Activated B cell treated with CpG ODN at 0.5 μM for 24 hours (primary cell): ENCODE measurements at regions not wholly inside any gene's neighbourhood (a gene's known extent, or its start where the extent isn't known, plus 50 kb on each side); places are given as distances from the start of the nearest gene placed in this dataset.

Experiments used
- ATAC-seq: fragments of 200-7000 bp; cut with Tn5 transposase; one replicate; pipeline ENCODE4 v1.10.0; 2021; ENCODE audit warnings: low read depth, mild to moderate bottlenecking, moderate library complexity
- CTCF ChIA-PET: fragments of 350-600 bp; sonication (Branson Sonifier 250); formaldehyde crosslinking; loops from one replicate; lab custom pipeline; 2021; ENCODE audit warnings: antibody characterized with exemption; lab: Charles Lee
- POLR2A ChIA-PET: fragments of 350-600 bp; sonication (Branson Sonifier 250); formaldehyde crosslinking; loops from one replicate; lab custom pipeline; 2021; ENCODE audit warnings: antibody characterized with exemption; lab: Charles Lee
- DNase-seq: peaks from one replicate; pipeline ENCODE4 v3.0.0; 2022
- H3K27ac Mint-ChIP-seq: one replicate; pipeline ENCODE4 v1.8.0; 2020; ENCODE audit warnings: mixed read lengths
- H3K27me3 Mint-ChIP-seq: one replicate; pipeline ENCODE4 v1.8.0; 2021; ENCODE audit warnings: mixed read lengths
- H3K36me3 Mint-ChIP-seq: one replicate; pipeline ENCODE4 v1.8.0; 2021; ENCODE audit warnings: low read depth, mixed read lengths
- H3K4me1 Mint-ChIP-seq: one replicate; pipeline ENCODE4 v1.8.0; 2021; ENCODE audit warnings: mixed read lengths
- H3K4me3 Mint-ChIP-seq: one replicate; pipeline ENCODE4 v1.8.0; 2020; ENCODE audit warnings: mild to moderate bottlenecking, mixed read lengths
- H3K9me3 Mint-ChIP-seq: one replicate; pipeline ENCODE4 v1.8.0; 2020; ENCODE audit warnings: mixed read lengths
- CTCF ChIP-seq: fragments of 200-600 bp; IDR thresholded peaks from one replicate; pipeline ENCODE4 v1.8.0; 2022; ENCODE audit warnings: antibody characterized with exemption, mild to moderate bottlenecking
- intact Hi-C: fragments of 100-400 bp; cut with micrococcal nuclease; formaldehyde crosslinking; loops from one replicate; pipeline ENCODE4 v1.15.1; 2024

GRCh38 chr5:38207343-38207742 is 51.0 kb upstream of the EGFLAM start:
- ChIA-PET CTCF (interaction anchor here (1.6 kb wide), 1 partner anchor 15 kb away, joined by 3 read pairs; no protein-coding TSS in a partner anchor), POLR2A (no interaction called here)
- no peak overlapping the region for H3K27ac Mint-ChIP-seq
- ATAC-seq: no peak
- H3K27me3 Mint-ChIP-seq: peaks cover 4% of the 10 kb centered on the region
- H3K4me1 Mint-ChIP-seq: no peaks in the 10 kb centered on the region
- peaks cover 3% of the 10 kb centered on the region for H3K9me3 Mint-ChIP-seq
- no peak for TF ChIP-seq CTCF
- DNase-seq: no peak
- H3K4me3 Mint-ChIP-seq: no peak overlapping the region
- intact Hi-C loops: no loop called here
- no peaks in the 10 kb centered on the region for H3K36me3 Mint-ChIP-seq

- ChIA-PET POLR2A (no interaction called here), CTCF (no interaction called here)
- Mint-ChIP-seq H3K9me3 (no peaks in the 10 kb centered on the region), H3K4me3 (no peak overlapping the region), H3K27me3 (peaks cover 2% of the 10 kb centered on the region), H3K27ac (no peak overlapping the region), H3K36me3 (no peaks in the 10 kb centered on the region), H3K4me1 (no peaks in the 10 kb centered on the region)
- ATAC-seq: no peak
- intact Hi-C loops: no loop called here
- no peak for DNase-seq
- no peak for TF ChIP-seq CTCF
Observed at GRCh38 chr5:38202741-38203140, 55.6 kb upstream of the EGFLAM start.

- CTCF ChIA-PET: interaction anchor here (1.5 kb wide), 1 partner anchor 9 kb away, joined by 5 read pairs; no protein-coding TSS in a partner anchor
- no peaks in the 10 kb centered on the region for H3K4me1 Mint-ChIP-seq
Observed at GRCh38 chr5:38200872-38201557, 57.3 kb upstream of the EGFLAM start.

GRCh38 chr5:38197118-38197517 is 61.2 kb upstream of the EGFLAM start:
- intact Hi-C loops: loop anchor here (10.0 kb wide), 1 partner anchor 1132 kb away; no protein-coding TSS in a partner anchor
- POLR2A ChIA-PET: no interaction called here
- no peak overlapping the region for H3K27ac Mint-ChIP-seq
- no peak overlapping the region for H3K4me3 Mint-ChIP-seq
- CTCF ChIA-PET: no interaction called here
- TF ChIP-seq CTCF: no peak
- H3K27me3 Mint-ChIP-seq: peaks cover 23% of the 10 kb centered on the region
- no peaks in the 10 kb centered on the region for H3K36me3 Mint-ChIP-seq
- H3K9me3 Mint-ChIP-seq: no peaks in the 10 kb centered on the region
- ATAC-seq (no peak), DNase-seq (no peak)
- H3K4me1 Mint-ChIP-seq: no peaks in the 10 kb centered on the region

More at GRCh38 chr5:38200872-38201557, 57.3 kb upstream of the EGFLAM start:
- Mint-ChIP-seq H3K27ac (no peak overlapping the region), H3K36me3 (no peaks in the 10 kb centered on the region), H3K9me3 (no peaks in the 10 kb centered on the region), H3K4me3 (no peak overlapping the region), H3K27me3 (peaks cover 10% of the 10 kb centered on the region)
- POLR2A ChIA-PET: no interaction called here
- no peak for ATAC-seq
- no peak for DNase-seq
- intact Hi-C loops: no loop called here
- no peak for TF ChIP-seq CTCF

GRCh38 chr5:38193015-38193581 is 65.3 kb upstream of the EGFLAM start:
- intact Hi-C loops: loop anchor here (1.0 to 10.0 kb wide), 3 partner anchors 780 to 1456 kb away; no protein-coding TSS in a partner anchor
- POLR2A ChIA-PET: no interaction called here
- Mint-ChIP-seq H3K4me3 (no peak overlapping the region), H3K9me3 (no peaks in the 10 kb centered on the region), H3K36me3 (no peaks in the 10 kb centered on the region), H3K27me3 (peaks cover 23% of the 10 kb centered on the region), H3K4me1 (no peaks in the 10 kb centered on the region), H3K27ac (no peak overlapping the region)
- ATAC-seq (peak; percentile 47), DNase-seq (peak; percentile 21)
- CTCF ChIA-PET: interaction anchor here (0.9 to 2.4 kb wide), 6 partner anchors 12 to 780 kb away, joined by 3 to 18 read pairs (median 4); no protein-coding TSS in a partner anchor
- TF ChIP-seq CTCF: peak; percentile 50
